GM19238 (cell line): ENCODE measurements at regions not wholly inside any gene's neighbourhood (a gene's known extent, or its start where the extent isn't known, plus 50 kb on each side); places are given as distances from the start of the nearest gene placed in this dataset.
"Not testable (repeated sequence)": the region's sequence is repeated elsewhere in the genome, so short reads cannot be mapped to it uniquely, and the experiment has no call there.

Source experiments
- DNase-seq: peaks from one replicate; pipeline ENCODE4 v3.0.0; 2011; ENCODE audit warnings: low spot score; ENCODE audit not compliant: insufficient read length

DNA sequence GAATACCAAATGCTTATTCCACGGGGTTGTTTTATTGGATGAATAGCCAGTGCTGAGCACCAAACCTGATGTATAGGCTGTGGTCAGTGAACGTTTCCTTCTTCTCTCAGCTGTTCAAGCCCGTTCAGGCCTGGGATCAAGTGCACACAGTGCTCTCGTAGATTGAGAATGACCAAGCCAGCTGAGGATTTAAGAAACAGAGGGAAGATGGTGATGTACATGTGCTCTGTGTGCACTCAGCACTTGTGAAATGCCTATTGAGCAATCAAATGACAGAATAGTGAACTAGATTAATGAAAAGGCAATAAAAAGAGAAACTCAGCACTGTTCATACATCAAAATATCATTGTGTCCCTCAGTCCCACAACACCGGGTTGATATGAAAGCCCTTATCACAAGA is 302.5 kb downstream of the BMPER start:
- DNase-seq: no peak

DNA sequence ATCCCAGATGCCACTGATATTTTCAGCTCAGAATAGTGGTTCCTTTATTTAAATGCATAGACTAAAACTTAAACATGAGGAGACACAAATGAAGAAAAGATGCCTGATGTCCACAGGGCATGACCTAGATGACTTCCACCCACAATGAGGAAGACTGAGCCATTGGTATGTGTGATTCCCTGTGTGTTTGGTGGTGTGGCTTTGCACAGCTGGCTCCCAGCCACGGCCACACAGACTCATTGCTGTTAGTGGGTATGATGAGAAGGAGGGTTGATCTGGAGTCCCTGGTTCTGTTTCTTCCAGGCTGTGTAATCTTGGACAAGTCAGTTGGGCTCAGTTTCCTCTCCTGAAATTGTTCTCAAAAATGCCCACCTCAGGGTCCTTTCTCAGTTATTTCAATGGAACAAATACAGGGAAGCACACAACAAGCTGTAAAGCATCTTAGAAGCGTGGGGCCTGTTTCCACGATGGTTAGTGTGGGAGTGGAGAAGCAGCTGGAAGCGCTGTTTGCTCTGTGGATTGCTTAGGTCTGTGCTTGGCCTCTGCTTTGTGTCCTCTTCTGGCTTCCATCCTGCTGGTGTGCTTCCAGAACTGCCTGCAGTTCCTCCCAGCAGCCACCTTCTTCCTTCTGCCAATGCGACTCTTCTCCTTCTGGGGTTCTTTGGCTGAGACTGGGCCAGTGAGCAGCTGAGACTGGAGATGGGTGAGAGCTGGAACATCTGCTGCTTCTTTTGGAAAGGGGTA is 303.7 kb downstream of the BMPER start:
- DNase-seq: no peak

DNA sequence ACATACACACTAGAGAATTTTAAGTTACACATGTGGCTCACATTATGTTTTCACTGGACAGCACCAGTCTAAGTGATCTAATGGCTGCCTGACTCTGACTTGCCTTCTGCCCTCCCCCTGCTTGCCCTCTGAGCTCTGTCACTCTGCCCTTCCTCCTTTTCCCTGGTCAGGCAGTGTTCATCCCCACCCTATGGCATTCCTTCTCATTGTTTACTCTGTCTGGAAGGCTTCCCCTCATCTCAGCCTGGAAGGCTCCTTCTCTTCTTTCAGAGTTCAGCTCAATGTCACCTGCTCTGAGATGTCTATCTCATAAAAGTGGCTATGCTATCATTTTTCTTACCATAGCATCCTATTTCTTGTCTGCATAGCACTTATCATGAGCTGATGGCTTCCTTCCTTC is 305.7 kb downstream of the BMPER start:
- no peak for DNase-seq

DNA sequence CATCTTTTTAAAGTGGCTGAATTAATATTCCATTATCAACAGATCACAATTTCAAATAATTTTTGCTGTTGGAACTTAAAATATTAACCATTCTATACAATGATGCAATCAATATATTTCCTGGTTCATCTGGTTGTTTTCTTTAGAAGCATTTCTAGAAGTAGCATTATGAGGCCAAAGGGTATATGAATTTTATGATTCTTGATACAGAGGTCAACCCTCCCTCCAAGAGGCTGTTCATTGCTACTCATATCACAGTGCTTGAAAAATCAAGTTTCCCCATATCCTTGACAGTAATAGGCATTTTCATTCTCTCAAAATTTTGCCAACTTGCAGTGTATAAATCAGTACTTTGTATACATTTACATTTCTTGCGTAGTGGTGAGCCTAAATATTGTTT is 312.6 kb downstream of the BMPER start:
- no peak for DNase-seq

DNA sequence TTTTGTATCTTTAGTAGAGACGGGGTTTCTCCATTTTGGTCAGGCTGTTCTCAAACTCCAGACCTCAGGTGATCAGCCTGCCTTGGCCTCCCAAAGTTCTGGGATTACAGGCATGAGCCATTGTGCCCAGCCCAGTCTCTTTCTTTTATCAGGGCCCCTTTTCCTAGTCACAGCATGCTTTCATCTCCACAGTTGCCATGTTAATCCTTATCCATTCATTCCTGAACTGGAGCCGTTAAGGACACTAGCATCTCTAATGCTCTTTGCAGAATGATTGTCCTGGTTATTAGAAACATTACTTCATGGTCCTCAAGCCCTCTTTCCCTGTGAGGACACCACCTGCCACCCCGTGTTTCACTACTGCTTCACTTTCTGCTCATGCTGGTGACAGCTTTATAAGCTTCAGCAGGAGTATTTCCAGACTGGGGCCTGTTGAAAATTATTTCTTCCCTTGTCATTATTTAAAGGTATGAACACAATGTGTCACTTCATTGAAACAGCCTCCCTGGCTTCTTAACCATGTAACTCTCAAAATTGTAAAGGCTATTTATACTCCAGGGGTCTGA is 313.9 kb downstream of the BMPER start:
- DNase-seq: no peak

DNA sequence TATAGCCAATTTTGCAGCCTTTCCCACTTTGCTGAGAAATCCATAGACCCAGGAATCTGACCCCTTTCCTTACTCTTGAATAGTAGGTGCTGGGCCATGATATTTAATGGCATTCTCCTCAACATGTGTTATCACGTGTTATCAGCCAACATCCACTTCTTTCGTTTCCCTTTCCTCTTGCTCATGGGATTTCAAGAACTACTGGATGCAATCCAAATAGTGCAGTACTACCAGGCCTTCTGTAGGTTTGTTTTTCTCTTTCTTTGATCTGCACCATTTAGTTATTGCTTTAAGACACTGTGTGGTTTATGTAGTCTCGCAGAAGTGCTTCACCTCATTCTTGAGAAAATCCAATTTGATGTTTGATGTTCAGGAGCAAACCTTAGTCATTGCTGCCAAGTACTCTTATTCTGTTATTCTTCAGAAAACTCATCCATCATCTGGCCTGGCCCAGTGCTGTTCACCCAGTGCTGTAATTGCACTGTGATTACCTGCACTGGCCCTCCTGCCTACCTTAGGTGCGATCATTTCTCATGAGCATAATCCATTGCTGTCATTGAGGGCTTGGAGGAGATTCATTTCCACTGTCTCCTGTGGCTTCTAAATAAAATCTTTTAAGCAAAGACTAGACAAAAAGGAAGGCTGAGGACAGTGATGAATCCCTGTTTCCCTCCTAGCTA is 315.3 kb downstream of the BMPER start:
- DNase-seq: no peak

DNA sequence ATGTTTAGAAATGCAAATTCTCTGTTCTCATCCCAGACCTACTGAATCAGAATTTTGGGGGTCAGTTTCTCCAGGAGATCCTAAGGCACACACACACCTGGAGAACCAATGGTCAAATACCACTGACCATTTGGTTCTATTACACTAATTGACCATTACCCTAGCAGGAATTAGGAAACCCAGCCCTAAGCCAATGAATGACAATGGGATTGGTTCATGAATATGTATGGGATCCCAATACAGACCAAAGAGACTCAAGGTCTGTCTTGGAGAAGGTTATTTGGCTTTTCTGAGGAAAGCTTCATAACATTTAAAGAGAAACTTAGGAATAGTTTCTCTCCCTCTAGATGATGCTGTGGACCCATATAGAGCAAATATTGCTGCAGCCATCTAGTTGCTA is 317.0 kb downstream of the BMPER start:
- no peak for DNase-seq

DNA sequence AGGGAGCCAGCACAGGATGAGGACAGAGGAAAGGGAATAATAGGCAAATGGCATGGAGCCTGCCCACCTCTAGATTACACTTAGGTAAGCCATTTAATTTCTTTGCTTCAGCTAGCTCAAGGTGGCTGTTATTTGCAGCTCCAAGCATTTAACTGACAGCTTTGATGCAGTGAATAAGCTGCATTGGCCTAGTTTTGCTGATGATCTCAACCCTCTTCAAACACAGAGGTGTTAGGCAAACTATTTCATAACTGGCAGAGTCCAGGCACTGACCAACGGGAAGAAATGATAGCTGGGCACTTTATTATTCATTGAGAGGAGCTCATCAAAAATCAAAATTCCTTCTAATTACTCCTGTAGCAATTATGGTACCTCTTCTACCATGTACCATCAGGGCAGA is 317.4 kb downstream of the BMPER start:
- DNase-seq: no peak

DNA sequence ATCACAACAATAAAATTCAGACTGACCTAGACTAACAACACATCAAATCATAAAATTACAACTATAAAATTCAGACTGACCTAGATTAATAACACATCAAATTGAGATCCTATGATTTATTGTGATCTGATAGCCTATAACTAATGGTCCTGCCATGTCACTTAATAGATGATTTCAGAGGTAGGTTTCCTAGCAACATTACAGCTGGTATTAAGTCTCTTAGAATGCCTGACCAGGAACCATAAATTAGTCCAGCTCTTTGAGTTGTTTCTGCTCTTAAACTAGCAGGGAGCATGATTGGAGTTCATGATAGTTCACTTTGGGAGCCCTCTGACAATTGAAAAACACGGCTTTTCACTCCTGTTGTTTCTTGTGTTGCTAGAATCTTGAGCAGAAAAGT is 318.9 kb downstream of the BMPER start:
- no peak for DNase-seq

DNA sequence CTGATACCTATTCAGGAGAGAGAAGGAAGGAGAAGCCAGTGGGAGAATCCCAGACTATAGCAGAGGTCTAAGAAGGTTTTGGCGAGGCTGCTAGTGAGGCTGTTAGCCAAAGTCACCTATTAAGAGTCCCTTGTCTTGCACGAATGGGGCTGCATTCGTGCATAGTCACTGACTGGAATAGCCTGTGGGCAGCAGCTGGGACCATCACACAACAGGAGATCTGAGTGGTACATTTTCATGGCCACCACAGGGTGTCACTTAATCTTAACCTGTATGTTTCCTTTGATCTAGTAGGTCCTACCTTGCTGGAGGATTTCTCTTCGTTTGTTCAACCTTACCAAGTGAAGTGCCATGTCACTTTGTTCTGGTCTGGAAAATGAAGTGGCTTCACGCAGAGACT is 319.9 kb downstream of the BMPER start:
- no peak for DNase-seq

DNA sequence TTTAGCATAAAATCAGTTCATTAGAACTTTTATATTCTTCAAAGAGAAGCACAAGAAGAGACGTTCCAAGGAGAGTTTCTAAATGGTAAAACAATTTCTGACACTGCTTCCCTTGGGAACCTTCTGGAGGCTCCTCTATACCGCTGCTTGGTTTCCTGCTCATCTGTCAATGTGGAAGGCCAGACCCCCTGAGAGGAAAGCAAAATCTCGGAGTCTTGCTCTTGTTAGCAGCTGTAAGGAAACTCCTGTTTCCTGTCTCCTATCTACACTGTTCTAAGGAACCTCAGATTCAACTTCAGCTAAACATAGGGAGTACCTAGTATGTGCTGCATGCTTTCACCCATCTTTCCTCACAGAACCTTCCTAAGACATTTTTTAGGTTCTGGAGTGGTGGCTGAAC is 322.2 kb downstream of the BMPER start:
- no peak for DNase-seq

DNA sequence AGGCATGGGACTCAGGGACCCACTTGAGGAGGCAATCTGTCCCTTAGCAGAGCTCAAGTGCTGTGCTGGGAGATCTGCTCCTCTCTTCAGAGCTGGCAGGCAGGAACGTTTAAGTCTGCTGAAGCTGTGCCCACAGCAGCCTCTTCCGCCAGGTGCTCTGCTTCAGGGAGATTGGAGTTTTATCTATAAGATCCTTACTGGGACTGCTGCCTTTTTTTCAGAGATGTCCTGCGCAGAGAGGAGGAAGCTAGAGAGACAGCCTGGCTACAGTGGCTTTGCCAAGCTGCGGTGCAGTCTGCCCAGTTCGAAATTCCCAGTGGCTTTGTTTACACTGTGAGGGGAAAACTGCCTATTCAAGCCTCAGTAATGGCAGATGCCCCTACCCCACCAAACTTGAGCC is 329.8 kb downstream of the BMPER start:
- DNase-seq: not testable (repeated sequence)

DNA sequence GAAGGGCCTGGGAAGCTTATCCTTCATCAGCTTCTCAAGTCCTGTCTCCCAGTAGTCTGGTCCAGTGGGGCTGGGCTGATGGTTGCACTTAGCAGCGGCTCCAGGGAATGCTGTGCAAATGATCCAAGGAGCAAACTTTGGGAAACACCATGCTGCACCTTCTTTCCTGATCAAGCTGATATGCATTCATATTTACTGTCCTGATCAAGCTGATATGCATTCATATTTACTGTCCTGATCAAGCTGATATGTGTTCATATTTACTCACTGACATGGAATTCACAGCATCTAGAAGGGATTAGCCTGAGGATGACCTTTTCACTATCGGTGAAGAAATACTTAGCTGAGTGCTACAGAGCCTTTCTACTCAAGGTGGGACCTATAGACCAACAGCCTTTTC is 330.7 kb downstream of the BMPER start:
- DNase-seq: no peak

DNA sequence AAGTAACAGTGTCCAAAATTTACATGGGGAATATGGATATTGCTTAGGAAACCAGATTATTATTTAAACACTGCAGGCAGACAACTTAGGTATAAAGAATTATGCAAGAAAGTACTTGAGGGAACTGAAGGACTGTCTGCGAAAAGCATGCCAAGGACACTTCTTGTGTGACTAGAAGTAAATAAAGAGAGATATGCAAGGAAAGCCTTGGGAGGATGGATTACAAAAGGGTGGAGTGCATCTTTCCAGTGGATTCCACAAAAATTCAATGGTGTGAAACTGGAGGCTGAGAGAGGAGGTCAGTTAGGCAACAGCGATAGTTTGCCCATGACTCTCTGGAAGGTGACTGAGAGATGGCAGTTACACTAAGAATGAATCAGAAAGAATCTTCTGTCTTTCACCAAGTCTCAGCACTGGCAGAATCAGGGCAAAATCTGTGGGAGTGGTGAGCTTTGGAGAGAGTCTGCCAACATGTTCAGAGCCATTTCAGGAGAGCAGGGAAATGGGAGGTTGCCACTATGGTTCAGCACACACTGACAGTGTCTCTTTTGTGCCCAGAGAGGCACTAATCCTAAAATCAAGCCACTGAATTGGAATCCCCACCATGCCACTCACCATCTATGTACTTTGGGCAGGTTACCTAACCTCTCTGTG is 331.6 kb downstream of the BMPER start:
- no peak for DNase-seq

DNA sequence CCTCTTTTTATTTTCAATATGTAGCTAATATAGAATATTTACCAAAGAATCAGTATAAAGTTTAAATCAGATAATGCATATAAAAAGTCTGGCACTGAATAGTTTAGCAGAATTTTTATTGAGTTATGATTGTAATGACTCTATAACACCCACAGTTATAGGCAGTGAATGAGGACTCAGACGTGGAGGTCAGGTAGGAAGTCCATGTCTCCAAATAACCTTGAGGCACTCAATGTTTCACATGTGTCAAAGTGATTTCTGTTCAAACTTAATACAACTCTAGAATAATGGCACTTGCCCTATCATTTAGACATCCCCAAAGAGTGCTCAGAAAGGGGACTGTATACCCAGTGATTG is 332.1 kb downstream of the BMPER start:
- no peak for DNase-seq

DNA sequence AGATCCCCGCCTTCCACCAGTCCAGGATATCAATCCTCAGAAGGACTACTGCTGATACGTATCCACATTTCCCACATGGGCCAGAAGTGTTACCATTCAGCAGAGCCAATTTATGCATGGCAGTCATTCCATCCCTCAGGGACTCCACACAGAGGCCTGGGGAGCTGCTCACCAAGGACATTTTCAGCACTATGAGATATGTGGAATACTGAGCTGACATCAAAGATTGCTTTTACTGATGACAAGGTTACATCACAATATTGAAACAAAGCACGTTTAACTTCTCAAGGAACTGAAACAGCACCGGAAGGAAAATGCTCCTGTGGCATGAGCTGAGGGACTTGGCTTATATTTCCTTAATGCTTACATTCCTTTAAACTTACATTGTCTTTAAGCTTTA is 335.1 kb downstream of the BMPER start:
- DNase-seq: no peak

DNA sequence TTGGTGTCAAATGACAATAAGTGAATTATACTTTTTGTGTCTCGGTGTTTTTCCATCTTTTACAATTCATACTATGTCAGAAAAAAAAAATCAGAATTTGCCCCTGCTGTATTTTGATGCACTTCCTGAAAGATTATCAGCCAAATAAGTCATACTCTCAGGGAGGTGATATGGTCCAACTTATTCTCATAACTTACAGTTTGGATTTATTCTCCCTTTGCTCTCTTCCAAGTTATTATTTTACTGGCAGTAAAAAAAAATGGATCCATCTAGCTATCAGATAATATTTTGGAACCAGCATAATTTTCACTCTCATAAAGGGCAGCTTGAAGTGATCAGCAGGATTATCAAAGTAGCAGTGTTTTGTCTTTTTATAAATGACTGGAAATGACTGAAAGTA is 337.1 kb downstream of the BMPER start:
- no peak for DNase-seq

DNA sequence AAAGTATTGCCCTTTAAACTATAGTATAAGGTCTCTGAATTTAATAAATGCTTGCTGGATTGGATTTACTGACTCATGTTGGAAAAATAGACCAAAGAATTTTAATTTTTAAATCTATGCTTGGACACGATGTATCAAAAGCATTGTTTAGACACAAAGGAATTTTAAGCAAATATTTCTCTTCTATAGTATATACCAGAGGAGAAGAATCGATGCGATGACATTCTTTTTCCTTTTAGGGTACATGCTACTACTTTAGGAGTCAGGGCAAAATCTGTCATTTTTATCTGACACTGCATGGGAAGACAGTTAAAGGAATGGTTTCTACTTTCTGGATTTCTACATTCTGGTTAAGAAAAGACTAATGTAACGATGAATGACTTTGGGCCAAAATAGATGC is 339.9 kb downstream of the BMPER start:
- no peak for DNase-seq

DNA sequence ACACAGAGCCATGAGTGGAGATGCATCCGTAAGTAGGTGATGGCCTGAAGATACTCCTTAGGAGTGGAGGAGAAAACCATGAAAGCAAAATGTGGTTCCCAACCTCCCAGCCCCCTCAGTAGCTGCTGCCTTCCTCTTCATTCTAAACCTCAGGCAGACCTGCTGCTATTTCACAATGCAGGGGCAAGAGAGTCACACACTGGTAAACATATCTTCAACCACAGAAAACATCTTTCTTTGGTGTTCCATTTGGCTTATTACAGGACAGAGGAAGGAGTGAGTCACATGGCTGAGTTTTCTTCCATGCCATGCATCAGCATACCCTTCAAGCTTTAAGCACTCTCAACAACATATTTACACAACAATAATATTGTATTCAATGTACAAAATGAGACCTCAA is 342.1 kb downstream of the BMPER start:
- DNase-seq: no peak

DNA sequence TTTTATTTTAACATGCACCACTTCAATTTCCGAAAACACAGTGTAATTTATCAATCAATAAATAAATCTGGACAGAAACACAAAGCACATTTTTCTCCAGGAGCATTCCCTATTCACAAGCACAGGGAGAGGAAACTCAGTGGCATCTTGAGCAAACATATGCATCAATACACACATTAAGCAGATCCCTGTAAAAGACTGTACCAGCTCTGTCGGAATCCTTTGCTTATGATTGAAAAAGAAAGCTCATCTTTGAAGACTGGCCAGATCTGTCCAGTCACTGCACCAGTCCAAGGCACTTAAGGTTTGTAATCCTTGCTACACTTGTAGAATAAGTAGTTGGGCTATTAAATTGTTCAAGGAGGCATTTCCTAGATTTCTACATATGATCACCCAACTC is 343.9 kb downstream of the BMPER start:
- no peak for DNase-seq

DNA sequence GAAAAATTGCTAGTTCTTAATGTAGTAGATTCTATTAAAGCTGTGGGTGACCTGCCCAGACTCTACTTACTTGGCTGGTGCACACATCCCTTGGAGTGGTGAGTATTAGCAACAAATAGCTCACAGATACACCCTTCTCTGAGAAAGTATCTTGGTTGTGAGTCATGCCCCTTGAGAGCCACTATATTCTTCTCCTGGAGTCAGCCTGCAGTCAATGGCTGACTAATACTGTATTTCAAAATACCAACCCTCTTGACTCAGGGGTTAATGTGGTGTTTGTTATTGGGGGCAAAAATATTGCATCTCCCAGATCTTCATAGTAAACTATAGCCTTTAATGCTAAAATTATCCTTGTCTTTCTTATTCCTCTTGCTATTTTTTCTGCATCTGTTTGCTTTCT is 354.9 kb downstream of the BMPER start:
- DNase-seq: no peak

DNA sequence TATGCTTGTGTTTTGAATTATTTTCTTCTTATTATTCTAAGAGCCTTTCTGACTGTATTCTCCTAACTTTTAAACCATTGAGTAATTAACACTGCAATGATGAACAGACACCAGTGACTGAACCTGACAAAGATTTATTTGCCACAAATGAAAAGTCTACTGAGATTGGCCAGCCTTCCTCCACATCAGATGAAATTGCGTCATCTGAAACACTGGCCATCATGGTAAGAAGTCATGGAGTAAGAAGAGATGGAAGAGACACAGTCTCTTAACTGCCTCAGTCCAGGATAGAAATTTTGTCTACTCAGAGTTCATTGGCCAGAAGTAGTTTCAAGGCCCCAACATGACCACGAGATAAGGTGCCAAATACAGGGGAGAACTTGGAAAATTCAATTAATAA is 357.8 kb downstream of the BMPER start:
- no peak for DNase-seq

DNA sequence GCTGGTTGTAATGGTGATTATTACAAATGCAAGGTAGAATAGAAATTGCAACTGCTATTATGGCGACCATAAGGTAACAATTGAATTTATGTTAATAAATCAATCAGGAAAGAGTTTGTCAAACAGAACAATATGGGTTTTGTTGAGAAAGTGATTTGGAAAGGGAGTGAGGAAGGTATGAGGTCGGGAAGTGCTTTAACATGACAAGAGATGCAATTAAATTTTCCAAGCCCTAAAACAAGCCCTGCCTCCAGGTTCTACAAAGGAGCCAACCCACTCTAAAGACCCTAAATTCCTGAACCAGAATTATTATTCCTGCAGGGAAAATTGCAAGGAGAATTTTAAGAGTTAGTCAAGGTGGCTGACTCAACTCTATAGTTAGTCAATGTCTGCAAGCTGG is 363.7 kb downstream of the BMPER start:
- no peak for DNase-seq
